Omental fat pad (tissue), 3 donors: ENCODE measurements at regions not wholly inside any gene's neighbourhood (a gene's known extent, or its start where the extent isn't known, plus 50 kb on each side); places are given as distances from the start of the nearest gene placed in this dataset.

ENCODE experiments used
- ATAC-seq: fragments of 150-250 bp; one replicate; pipeline ENCODE4 v1.9.1; 2016; ENCODE audit warnings: mild to moderate bottlenecking, moderate library complexity; ENCODE audit not compliant: low FRiP score
- DNase-seq: peaks from one replicate; pipeline ENCODE4 v3.0.0-alpha.2; 2019; ENCODE audit warnings: low spot score
- TF ChIP-seq, protein P1 (sequence below), 3 donors: fragments of 450-650 bp; IDR thresholded peaks; one replicate each; pipeline ENCODE4 v1.5.1; 2016 to 2017; ENCODE audit warnings: antibody characterized with exemption in 3 of 3, mild to moderate bottlenecking in 3 of 3, moderate library complexity in 2 of 3

DNA sequence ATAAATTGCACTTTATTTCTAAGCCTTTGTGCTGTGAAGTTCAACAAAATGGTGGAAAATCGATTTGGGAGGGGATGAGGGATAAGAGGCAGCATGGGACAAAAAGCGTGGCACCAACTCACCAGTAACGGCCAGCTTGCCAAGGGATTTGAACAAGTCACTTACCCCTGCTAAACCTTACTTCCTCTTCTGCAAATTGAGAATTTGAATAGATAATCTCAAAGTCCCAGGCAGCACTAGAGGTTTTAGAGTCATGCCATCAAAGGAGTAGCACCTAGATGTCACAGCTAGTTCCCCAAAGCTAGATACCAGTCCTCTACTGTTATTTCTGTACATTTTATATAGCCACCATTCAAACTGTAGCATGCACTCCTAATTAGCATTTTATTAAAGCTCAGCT, 83.7 kb upstream of the VRK2 start:
- ATAC-seq (no peak), DNase-seq (no peak)
- TF ChIP-seq, protein P1, sequence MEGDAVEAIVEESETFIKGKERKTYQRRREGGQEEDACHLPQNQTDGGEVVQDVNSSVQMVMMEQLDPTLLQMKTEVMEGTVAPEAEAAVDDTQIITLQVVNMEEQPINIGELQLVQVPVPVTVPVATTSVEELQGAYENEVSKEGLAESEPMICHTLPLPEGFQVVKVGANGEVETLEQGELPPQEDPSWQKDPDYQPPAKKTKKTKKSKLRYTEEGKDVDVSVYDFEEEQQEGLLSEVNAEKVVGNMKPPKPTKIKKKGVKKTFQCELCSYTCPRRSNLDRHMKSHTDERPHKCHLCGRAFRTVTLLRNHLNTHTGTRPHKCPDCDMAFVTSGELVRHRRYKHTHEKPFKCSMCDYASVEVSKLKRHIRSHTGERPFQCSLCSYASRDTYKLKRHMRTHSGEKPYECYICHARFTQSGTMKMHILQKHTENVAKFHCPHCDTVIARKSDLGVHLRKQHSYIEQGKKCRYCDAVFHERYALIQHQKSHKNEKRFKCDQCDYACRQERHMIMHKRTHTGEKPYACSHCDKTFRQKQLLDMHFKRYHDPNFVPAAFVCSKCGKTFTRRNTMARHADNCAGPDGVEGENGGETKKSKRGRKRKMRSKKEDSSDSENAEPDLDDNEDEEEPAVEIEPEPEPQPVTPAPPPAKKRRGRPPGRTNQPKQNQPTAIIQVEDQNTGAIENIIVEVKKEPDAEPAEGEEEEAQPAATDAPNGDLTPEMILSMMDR (IDR thresholded peaks at IDR 0.05) = no peak

DNA sequence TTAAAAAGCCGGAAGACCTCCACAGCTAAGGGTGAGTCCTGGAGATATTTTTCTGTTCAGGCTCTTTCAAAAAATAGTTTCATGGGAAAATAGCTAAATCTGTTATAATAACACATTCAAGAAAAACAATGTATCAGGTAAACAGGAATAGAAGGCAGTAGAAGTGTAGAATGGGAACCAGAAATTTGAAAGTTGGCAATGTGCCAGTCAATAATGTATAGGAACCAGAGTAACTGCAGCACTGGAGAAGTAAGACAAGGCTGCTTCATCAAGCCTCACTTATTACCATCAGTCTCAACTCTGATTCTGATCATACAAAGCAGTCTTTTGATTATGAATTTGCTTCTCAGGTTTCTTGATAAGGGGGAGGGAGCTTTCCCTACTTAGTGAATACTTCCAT, 81.4 kb upstream of the VRK2 start:
- DNase-seq = no peak
- TF ChIP-seq, protein P1 (IDR thresholded peaks at IDR 0.05) = no peak
- no peak for ATAC-seq

DNA sequence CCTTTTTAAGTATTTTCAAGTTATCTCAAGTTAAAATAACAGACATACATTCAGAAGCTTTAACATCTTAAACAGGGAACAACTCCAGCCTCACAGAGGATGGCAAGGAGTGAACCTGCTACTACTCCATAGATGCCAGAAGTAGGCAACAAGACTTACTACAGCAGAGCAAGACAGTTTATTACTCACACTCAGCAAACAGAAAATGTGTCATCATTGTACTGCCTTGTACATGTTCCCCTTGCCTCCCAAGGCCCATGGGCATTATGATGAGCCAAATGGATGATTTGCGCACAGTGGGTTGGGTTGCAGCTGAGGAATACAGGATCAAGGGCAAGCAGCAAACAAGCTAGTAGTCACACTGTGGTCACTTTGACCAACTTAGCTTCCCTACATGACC, 80.6 kb upstream of the VRK2 start:
- no peak for DNase-seq
- no peak for ATAC-seq
- TF ChIP-seq, protein P1 (IDR thresholded peaks at IDR 0.05) = no peak

DNA sequence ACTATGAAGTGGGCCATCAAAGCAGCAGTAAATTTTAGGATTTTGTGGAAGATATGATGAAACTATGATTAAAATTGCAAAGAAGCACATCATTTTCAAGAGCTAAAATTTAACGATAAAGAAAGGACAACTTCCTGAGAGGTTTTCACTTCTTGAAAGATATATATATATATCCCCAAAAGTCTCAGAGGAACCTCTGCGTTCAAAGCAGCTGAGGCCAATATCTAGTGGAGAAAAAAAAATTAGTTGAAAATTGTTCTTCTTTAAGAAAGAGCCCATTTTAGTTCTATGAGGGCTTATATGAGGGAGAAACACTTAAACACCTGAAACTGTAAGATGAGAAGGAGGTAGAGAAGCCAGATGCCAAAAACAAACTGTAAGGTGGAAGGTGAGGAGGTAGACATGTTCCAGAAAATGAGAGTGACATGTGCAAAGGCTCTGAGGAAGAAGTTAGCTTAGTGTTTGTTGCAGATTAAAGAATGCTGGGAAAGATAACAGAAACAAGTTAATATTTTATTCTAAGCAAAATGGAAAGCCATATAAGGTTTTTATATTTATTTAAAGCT, 72.9 kb upstream of the VRK2 start:
- no peak for ATAC-seq
- TF ChIP-seq, protein P1 (IDR thresholded peaks at IDR 0.05) = no peak

DNA sequence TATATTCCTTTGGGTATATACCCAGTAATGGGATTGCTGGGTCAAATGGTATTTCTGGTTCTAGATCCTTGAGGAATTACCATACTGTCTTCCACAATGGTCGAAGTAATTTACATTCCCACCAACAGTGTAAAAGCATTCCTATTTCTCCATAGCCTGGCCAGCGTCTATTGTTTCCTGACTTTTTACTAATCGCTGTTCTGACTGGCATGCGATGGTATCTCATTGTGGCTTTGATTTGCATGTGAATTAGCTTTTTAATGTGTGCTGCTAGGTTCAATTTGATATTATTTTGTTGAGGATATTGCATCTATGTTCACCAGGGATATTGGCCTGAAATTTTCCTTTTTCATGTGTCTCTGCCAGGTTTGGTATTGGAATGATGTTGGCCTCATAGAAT, 67.4 kb upstream of the VRK2 start:
- TF ChIP-seq, protein P1 (IDR thresholded peaks at IDR 0.05) = no peak
- no peak for ATAC-seq
- DNase-seq = no peak

More for the DNA sequence above, 72.9 kb upstream of the VRK2 start:
- no peak for DNase-seq

DNA sequence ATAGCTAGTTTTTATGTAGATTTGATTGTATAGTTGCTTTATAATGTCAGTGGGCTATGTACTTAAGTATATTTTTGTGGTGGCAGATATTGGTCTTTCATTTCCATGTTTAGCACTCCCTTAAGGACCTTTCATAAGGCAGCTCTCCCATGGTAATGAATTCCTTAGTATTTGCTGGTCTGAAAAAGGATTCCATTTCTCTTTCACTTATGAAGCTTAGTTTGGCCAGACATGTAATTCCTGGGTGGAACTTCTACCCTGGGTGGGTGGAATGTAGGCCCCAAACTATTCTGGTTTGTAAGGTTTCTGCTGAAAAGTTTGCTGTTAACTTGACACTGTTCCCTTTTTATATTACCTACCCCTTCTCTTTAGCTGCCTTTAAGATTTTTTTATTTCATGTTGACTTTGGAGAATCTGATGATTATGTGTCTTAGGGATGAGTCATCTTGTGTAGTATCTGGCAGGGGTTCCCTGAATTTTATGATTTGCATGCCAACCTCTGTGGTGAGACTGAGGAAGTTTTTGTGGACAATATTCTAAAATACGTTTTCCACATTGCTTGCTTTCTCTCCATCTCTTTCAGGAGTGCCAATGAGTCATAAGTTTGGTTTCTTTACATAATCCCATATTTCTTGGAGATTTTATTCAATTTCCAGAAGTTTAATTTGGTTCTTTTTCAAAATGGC, 65.4 kb upstream of the VRK2 start:
- ATAC-seq = peak; percentile 28
- DNase-seq = no peak
- TF ChIP-seq, protein P1 (IDR thresholded peaks at IDR 0.05) = no peak
